HCT116 (cell line): ENCODE measurements at regions not wholly inside any gene's neighbourhood (a gene's known extent, or its start where the extent isn't known, plus 50 kb on each side); places are given as distances from the start of the nearest gene placed in this dataset.

Experiments
- ATAC-seq: fragments of 200-7000 bp; cut with Tn5 transposase; 2 replicates; pipeline ENCODE4 v1.9.1; 2020; ENCODE audit warnings: mild to moderate bottlenecking, moderate library complexity
- BruUV-seq: library from RNA; stranded (reverse); fragments of 400-500 nt; replicated peaks from 2 replicates; lab custom pipeline; 2021; lab: Mats Ljungman, UMichigan
- CTCF ChIA-PET: fragments of 300-600 bp; sonication (Branson Sonifier 250); formaldehyde crosslinking; loops from one replicate; lab custom pipeline; 2021; ENCODE audit warnings: antibody characterized with exemption; lab: Charles Lee
- POLR2A ChIA-PET: fragments of 300-600, 350-600 bp; sonication (Branson Sonifier 250); formaldehyde crosslinking; loops from one replicate; lab custom pipeline; 2021; ENCODE audit warnings: antibody characterized with exemption; lab: Charles Lee
- RAD21 ChIA-PET, 2 experiments: fragments of 300-600 bp; sonication (Branson Sonifier 250); formaldehyde crosslinking; loops; one replicate each; lab custom pipeline; 2023; ENCODE audit warnings: low total read pairs in 2 of 2; ENCODE audit not compliant: uncharacterized antibody in 2 of 2, unreplicated experiment in 2 of 2, low non-redundant PET in 1 of 2; lab: Charles Lee
- DNase-seq: peaks from one replicate; pipeline ENCODE4 v3.0.0-alpha.2; 2010; ENCODE audit warnings: low read depth, low spot score
- H2AFZ ChIP-seq: fragments of 200-600 bp; shearing (Covaris generic), sonication (generic); 2 replicates; pipeline ENCODE4 v1.6.1; 2017; ENCODE audit warnings: low read depth, mixed run types, mixed read lengths, antibody characterized with exemption, low read length; ENCODE audit not compliant: poor library complexity, severe bottlenecking
- H3K27ac ChIP-seq: 2 replicates; pipeline ENCODE4 v1.5.1; 2012; ENCODE audit warnings: low read depth, low read length
- H3K27me3 ChIP-seq: fragments of 200-600 bp; sonication (generic); 2 replicates; pipeline ENCODE4 v1.6.1; 2016; ENCODE audit warnings: mixed run types, low read length, mixed read lengths; ENCODE audit not compliant: insufficient read depth
- H3K36me3 ChIP-seq, 2 experiments: fragments of 200-500 bp in 1 of 2; fragments of 200-600 bp in 1 of 2; sonication (Bioruptor generic) in 1 of 2; sonication (generic) in 1 of 2; 2 replicates each; pipeline versions ENCODE4 v1.5.1 to v1.6.1; 2014 to 2016; ENCODE audit warnings: low read length in 2 of 2, inconsistent platforms in 1 of 2, mixed read lengths in 1 of 2, mixed run types in 1 of 2; ENCODE audit not compliant: insufficient read depth in 2 of 2, control insufficient read depth in 1 of 2
- H3K4me1 ChIP-seq, 2 experiments: fragments of 200-600 bp in 1 of 2; sonication (generic) in 1 of 2; 2 replicates each; pipeline versions ENCODE4 v1.5.1 to v1.6.1; 2012 to 2017; ENCODE audit warnings: low read length in 2 of 2, inconsistent platforms in 1 of 2, mild to moderate bottlenecking in 1 of 2, mixed read lengths in 1 of 2, mixed run types in 1 of 2, moderate library complexity in 1 of 2; ENCODE audit not compliant: insufficient read depth in 2 of 2, control insufficient read depth in 1 of 2
- H3K4me2 ChIP-seq: fragments of 200-600 bp; sonication (generic); 2 replicates; pipeline ENCODE4 v1.6.1; 2017; ENCODE audit warnings: mixed run types, low read length, mixed read lengths
- H3K4me3 ChIP-seq, 2 experiments: fragments of 200-600 bp in 1 of 2; sonication (generic) in 1 of 2; replicated peaks in 1 of 2; 2 replicates each; pipeline ENCODE4 v1.5.1; 2011 to 2016; ENCODE audit warnings: low read length in 2 of 2, control low read depth in 1 of 2, low read depth in 1 of 2, mild to moderate bottlenecking in 1 of 2, mixed read lengths in 1 of 2, mixed run types in 1 of 2
- H3K79me2 ChIP-seq: fragments of 200-600 bp; sonication (generic); 2 replicates; pipeline ENCODE4 v1.6.1; 2017; ENCODE audit warnings: mild to moderate bottlenecking, mixed run types, low read length, moderate library complexity, mixed read lengths; ENCODE audit not compliant: insufficient read depth
- H3K9ac ChIP-seq: fragments of 200-600 bp; sonication (generic); 2 replicates; pipeline ENCODE4 v1.6.1; 2016; ENCODE audit warnings: low read length, mixed read lengths
- H3K9me2 ChIP-seq: fragments of 200-600 bp; sonication (generic), shearing (Covaris generic); 2 replicates; pipeline ENCODE4 v1.6.1; 2017; ENCODE audit warnings: mixed run types, mild to moderate bottlenecking, moderate library complexity; ENCODE audit not compliant: insufficient read depth
- H3K9me3 ChIP-seq, 2 experiments: fragments of 200-500 bp in 1 of 2; fragments of 200-600 bp in 1 of 2; sonication (Bioruptor generic) in 1 of 2; sonication (generic) in 1 of 2; 2 replicates each; pipeline ENCODE4 v1.6.1; 2014 to 2017; ENCODE audit warnings: low read length in 2 of 2, mixed read lengths in 2 of 2, inconsistent platforms in 1 of 2, low read depth in 1 of 2, mild to moderate bottlenecking in 1 of 2, mixed run types in 1 of 2, moderate library complexity in 1 of 2; ENCODE audit not compliant: control insufficient read depth in 1 of 2, insufficient read depth in 1 of 2
- H4K20me1 ChIP-seq: fragments of 200-600 bp; sonication (generic), shearing (Covaris generic); 2 replicates; pipeline ENCODE4 v1.6.1; 2017; ENCODE audit warnings: mixed run types, mild to moderate bottlenecking, moderate library complexity; ENCODE audit not compliant: insufficient read depth
- CEBPB ChIP-seq: IDR thresholded peaks from 2 replicates; pipeline ENCODE4 v1.6.1; 2012; ENCODE audit warnings: low read depth
- ELF1 ChIP-seq: IDR thresholded peaks from 2 replicates; pipeline ENCODE4 v1.6.1; 2012; ENCODE audit warnings: low read depth, borderline replicate concordance
- EZH2 ChIP-seq: fragments of 200-600 bp; sonication (generic); IDR thresholded peaks from 2 replicates; pipeline ENCODE4 v1.6.1; 2017; ENCODE audit warnings: antibody characterized with exemption, mixed run types
- FOSL1 ChIP-seq: IDR thresholded peaks from 2 replicates; pipeline ENCODE4 v1.6.1; 2012; ENCODE audit warnings: low read depth
- POLR2AphosphoS5 ChIP-seq: IDR thresholded peaks from 2 replicates; pipeline ENCODE4 v1.6.1; 2011; ENCODE audit warnings: mild to moderate bottlenecking, low read depth, low read length, moderate library complexity
- RAD21 ChIP-seq: IDR thresholded peaks from 2 replicates; pipeline ENCODE4 v1.6.1; 2012; ENCODE audit warnings: low read depth, mild to moderate bottlenecking
- SP1 ChIP-seq: IDR thresholded peaks from 2 replicates; pipeline ENCODE4 v1.6.1; 2012; ENCODE audit warnings: low read depth
- SRF ChIP-seq: IDR thresholded peaks from 2 replicates; pipeline ENCODE4 v1.6.1; 2012; ENCODE audit warnings: low read depth
- TCF7L2 ChIP-seq: IDR thresholded peaks from 2 replicates; pipeline ENCODE4 v1.7.0; 2011; ENCODE audit warnings: borderline replicate concordance, inconsistent platforms; ENCODE audit not compliant: insufficient read depth, insufficient read length; ENCODE audit errors: extremely low read depth
- YY1 ChIP-seq: IDR thresholded peaks from 2 replicates; pipeline ENCODE4 v1.6.1; 2011; ENCODE audit warnings: low read length, low read depth, moderate library complexity, mild to moderate bottlenecking; ENCODE audit not compliant: insufficient replicate concordance; ENCODE audit errors: extremely low read depth
- ZBTB33 ChIP-seq: IDR thresholded peaks from 2 replicates; pipeline ENCODE4 v1.6.1; 2011; ENCODE audit warnings: mild to moderate bottlenecking, low read length, moderate library complexity; ENCODE audit not compliant: insufficient replicate concordance; ENCODE audit errors: extremely low read depth
- ZFX ChIP-seq: fragments of 450-650 bp; IDR thresholded peaks from 2 replicates; pipeline ENCODE4 v1.6.1; 2017
- intact Hi-C: fragments of 100-400 bp; cut with micrococcal nuclease; formaldehyde crosslinking; loops from 2 replicates; pipeline ENCODE4 v1.10.0; 2022
- TF ChIP-seq, protein P1 (sequence below), 3 experiments: fragments of 200-600 bp in 1 of 3; sonication (generic) in 1 of 3; IDR thresholded peaks in 2 of 3; conservative IDR thresholded peaks in 1 of 3; 2 replicates each; pipeline ENCODE4 v1.5.1; 2012 to 2017; ENCODE audit warnings: low read depth in 2 of 3, low read length in 2 of 3, antibody characterized with exemption in 1 of 3, borderline replicate concordance in 1 of 3, control low read depth in 1 of 3, mild to moderate bottlenecking in 1 of 3, mixed read lengths in 1 of 3, mixed run types in 1 of 3, moderate library complexity in 1 of 3; ENCODE audit not compliant: insufficient read depth in 1 of 3

DNA sequence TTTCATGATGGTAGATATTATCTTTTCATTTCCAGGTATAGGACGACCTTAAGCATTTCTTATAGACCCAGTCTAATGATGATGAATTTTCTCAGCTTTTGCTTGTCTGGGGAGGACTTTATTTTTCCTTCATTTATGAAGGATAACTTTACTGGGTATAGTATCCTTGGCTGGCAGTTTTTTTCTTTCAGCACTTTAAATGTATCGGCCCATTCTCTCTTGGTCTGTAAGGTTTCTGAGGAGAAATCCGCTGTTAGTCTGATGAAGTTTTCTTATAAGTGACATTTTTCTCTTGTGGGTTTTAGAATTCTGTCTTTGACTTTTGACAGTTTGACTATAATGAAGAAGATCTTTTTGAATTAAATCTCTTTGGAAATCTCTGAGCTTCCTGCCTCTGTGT, 144.7 kb upstream of the SLC22A23 start:
- Histone ChIP-seq H3K79me2 (no peaks in the 10 kb centered on the region), H3K9ac (no peak overlapping the region), H3K9me2 (no peaks in the 10 kb centered on the region), H3K27ac (no peak overlapping the region), H3K4me2 (no peak overlapping the region), H4K20me1 (no peaks in the 10 kb centered on the region), H3K9me3 (no peaks in the 10 kb centered on the region), H3K4me3 (no peak overlapping the region), H2AFZ (no peak overlapping the region), H3K36me3 (no peaks in the 10 kb centered on the region), H3K4me1 (no peaks in the 10 kb centered on the region; a peak in 1 of 4 replicates), H3K27me3 (no peaks in the 10 kb centered on the region)
- ATAC-seq: no peak
- POLR2A ChIA-PET: no interaction called here
- TF ChIP-seq, protein P1, sequence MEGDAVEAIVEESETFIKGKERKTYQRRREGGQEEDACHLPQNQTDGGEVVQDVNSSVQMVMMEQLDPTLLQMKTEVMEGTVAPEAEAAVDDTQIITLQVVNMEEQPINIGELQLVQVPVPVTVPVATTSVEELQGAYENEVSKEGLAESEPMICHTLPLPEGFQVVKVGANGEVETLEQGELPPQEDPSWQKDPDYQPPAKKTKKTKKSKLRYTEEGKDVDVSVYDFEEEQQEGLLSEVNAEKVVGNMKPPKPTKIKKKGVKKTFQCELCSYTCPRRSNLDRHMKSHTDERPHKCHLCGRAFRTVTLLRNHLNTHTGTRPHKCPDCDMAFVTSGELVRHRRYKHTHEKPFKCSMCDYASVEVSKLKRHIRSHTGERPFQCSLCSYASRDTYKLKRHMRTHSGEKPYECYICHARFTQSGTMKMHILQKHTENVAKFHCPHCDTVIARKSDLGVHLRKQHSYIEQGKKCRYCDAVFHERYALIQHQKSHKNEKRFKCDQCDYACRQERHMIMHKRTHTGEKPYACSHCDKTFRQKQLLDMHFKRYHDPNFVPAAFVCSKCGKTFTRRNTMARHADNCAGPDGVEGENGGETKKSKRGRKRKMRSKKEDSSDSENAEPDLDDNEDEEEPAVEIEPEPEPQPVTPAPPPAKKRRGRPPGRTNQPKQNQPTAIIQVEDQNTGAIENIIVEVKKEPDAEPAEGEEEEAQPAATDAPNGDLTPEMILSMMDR (IDR thresholded peaks at IDR 0.05 in 2 of 3, conservative IDR thresholded peaks at IDR 0.05 in 1 of 3; ENCODE audit: borderline replicate concordance in 1 of 3, insufficient read depth in 1 of 3, low read depth in 2 of 3, low read length in 2 of 3): no peak
- TF ChIP-seq ZFX (no peak), ZBTB33 (no peak), SP1 (no peak), YY1 (no peak), RAD21 (no peak), FOSL1 (no peak), TCF7L2 (no peak), CEBPB (no peak), EZH2 (no peak), POLR2AphosphoS5 (no peak), SRF (no peak), ELF1 (no peak)
- intact Hi-C loops: no loop called here
- CTCF ChIA-PET: no interaction called here
- DNase-seq: no peak
- BruUV-seq: no TSS peak
- RAD21 ChIA-PET: no interaction called here
